ENCODE measurements at regions not wholly inside any gene's neighbourhood (a gene's known extent, or its start where the extent isn't known, plus 50 kb on each side); places are given as distances from the start of the nearest gene placed in this dataset.
"Not testable (repeated sequence)": the region's sequence is repeated elsewhere in the genome, so short reads cannot be mapped to it uniquely, and the experiment has no call there.

DNA sequence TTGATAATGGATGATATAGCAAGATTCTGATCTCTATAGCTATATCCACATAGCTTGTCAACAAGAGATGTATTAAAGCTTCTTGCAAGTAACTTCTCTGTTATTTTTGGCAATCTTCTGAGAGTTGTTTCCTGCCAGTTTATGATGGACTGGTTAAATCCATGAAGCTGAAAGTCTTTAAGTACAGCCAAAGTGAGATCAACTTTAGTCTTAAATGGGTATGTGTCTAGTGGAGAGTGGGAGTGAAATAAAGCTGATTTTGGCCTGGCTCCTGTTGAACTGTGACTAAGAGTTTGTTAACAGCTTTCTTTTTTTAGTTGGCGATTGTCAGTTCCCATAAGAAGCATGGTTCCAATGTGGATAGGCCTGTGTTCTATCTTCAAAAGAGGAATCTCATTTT is 350.9 kb upstream of the PCSK5 start:
- DNase-seq (ENCODE audit: low read depth) = no peak

DNA sequence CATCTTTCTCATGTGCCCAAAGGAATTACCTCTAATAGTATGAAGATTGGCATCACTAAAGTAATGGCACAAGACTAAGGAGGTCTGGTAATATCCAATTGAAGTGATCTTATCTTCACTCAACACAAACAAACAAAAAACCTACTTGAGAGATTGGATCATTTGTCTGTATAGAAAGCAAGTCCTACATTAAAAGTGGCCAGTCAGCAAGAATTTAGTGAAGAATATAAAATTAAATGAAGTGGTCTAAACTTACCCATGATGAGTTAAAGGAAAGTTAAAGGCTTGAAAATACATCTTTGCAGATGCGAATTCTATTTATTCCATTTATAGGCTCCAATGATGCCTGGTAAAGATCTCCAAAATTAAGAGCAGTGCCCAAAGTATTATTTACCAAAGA is 350.3 kb upstream of the PCSK5 start:
- DNase-seq (ENCODE audit: low read depth) = no peak

DNA sequence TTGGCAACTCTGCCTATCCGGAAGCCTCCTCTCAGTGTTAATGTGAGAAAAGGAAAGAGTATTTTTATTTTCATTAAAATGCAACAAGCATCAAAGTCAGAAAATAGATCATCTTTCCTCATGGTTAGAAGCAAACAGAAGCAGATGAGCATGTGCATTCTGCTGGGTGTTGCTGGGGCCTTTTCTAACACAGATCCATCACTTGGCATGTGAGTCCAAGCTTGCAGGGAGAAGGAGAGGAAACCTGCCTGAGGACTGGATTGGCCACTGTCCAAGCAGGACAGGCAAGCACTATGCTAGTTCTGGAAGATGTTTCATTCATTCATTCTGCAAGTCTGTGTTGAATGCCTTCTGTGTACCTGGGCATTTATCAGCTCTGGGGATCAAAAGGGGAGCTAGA is 348.7 kb upstream of the PCSK5 start:
- no peak for DNase-seq (ENCODE audit: low read depth)

DNA sequence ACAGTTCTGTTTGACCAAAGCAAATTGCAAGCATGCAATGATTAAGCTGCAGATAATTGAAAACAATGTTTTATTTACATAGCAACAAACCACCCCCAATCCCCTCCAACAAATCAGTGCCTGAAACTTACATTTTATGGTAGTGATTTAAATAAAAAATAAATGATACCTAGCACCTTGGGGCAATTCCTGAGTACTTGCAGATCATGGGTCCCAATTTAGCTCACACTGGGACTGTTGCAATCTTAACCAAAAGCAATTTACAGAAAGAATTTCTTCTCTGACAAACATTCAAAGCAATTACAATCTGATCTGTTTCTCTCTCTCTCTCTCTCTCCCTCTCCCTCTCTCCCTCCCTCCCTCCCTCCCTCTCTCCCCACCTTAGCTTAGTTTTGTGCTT is 345.7 kb upstream of the PCSK5 start:
- no peak for DNase-seq (ENCODE audit: low read depth)

DNA sequence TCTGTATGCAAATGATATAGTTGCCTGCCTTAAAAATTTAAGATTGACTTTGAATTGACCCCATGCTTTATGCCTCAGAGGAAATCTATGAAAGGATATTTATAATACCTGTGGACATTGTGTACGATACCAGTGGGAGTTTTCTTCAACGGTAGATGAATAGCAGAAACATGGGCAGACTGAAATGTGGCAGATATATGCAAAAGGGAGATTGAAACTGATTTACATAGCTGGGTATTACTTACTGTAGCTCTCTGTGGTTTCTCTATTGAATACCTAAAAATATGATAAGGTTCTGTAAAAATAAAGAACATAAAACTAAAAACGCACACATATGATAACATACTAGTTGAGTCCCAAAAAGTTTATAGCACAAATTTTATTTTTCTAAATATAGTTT is 345.2 kb upstream of the PCSK5 start:
- no peak for DNase-seq (ENCODE audit: low read depth)

DNA sequence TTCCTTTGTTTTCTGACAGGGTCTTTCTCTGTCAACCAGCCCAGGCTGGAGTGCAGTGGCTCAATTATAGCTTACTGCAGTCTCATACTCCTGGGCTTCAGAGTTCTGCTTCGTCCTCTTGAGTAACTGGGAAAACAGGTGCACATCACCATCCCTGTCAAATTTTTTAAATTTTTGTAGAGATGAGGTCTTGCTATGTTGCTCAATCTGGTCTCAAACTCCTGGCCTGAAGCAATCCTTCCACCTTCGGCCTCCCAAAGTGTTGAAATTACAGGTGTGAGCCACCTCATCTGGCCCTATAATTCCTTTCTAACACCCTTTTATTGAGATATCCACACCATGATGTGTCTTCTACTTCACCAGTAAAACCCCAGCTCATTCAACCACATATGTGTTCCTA is 341.6 kb upstream of the PCSK5 start:
- no peak for DNase-seq (ENCODE audit: low read depth)

DNA sequence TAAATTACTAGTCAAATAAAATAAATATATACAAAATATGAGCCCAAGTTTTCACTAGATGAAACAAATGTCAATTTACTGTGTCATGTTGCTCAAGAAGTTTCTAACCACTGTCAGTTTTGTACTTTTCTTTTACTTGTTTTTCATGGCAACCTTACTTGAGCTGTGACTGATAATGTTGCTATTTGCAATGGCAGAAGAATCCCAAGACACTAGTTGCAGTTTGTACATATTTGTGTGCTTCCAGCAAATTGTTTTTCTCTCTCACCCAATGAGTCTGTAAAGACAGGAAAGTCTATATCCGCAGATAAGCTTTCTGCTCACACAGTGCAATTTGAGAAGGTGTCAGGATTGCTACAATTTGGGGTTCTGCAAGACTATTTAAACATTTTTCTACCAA is 338.6 kb upstream of the PCSK5 start:
- DNase-seq (ENCODE audit: low read depth) = no peak

DNA sequence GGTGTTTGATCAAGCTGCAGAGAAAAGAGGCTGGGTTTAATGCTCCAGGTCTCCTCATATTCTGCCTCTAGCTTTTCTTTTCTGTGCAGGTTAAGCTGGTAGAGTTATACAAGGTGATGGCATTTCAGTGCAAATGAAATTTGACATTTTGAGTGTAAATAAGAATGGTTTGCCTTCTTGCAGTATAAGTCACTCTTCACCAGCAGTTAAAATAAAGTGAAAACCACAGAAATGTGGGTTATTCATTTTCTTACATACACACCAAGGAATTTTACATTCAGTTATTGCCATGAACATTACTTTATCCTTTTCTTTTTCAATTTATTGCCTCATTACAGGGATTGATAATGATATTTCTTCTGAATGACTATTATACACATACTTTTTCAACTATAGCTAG is 337.5 kb upstream of the PCSK5 start:
- DNase-seq (ENCODE audit: low read depth) = no peak

DNA sequence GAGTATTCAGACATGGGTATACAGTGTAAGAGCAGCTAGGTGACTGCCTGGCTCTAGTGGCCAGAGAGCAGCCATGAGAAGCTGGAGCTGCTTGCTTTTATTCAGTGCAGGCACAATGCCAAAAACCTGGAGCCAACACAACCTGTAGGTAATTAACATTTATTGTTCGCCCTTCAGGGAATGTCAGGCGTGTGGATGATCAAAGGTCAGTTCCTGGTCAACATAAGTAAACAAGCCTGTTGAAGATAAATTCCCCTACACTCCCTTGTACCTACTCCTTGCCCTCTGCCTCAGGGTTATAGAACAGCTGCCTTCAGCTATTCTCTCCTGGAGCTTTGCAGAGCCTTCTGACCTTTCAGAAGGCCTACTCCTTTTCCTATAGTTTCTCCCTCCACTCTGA is 323.7 kb upstream of the PCSK5 start:
- DNase-seq (ENCODE audit: low read depth) = not testable (repeated sequence)

DNA sequence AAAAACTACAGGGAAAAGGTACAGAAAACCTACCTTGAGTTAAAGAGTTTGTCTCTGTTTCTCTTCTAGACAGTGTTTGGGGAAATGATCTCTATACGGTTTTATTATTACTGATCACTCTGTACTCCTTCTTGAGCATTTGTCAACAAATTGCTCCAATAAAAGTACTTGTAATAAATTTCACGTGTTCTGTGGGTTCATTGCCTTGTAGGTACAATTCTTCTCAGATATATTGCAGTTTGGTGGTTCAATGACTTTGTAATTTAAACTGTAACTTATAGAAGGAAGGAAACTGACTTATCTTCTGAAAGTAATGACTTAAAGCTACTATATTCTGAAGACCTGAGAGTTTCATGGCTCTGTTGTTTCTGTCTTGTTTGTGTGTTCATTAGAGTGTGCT is 319.9 kb upstream of the PCSK5 start:
- no peak for DNase-seq (ENCODE audit: low read depth)

DNA sequence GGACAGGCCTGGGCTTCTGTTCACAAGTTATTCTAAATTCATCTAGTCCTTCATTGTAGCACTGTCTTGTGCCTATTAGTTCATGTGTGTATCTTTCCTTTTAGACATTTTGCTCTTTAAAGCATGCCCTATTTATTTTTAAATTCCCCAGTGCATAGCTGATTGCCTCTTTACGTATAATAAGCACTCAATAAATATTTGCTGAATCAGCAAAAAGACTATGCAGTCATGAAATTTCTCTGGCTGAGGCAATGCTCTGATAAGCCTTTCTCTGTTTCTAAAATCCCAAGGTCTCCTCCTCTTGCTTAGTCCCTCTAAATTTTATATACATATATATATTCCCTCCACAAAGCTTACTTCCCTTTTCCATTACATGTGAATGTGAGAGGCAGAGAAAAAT is 315.9 kb upstream of the PCSK5 start:
- no peak for DNase-seq (ENCODE audit: low read depth)

DNA sequence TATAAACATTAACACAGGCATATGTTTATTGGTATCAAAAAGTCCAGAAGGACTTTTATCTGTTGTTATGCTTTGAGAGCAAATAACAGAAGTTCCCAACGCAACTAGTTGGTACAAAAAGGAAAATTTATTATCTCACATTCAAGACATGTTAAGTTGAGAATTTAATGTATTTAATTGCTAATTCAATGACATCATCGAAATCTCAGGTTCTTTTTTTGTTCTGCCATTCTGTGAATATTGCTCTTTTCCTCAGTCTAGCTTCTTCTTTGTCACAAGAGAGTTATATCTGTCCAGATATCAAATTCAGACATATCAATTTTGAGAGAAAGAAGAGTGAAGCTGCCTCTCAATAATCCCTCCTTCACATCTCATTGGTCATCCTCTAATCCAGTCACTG is 307.6 kb upstream of the PCSK5 start:
- no peak for DNase-seq (ENCODE audit: low read depth)

DNA sequence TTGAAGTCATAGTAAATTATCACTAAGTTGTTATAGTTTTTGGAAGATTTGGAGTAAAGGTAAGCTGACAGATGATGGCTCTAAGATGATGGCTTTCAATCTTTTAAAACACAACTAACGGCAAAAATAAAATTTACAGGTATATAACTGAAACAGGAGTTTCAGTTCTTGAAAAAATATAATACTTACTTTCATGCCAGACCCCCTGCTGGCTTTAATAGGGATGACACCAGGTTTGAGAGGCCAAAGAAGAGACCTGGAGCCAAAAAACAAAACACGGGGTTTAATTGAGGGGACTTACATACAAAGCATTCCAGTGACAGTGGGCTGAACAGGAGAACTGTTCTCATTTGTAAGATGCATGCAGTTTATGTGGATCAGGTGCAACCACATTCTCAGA is 301.7 kb upstream of the PCSK5 start:
- no peak for DNase-seq (ENCODE audit: low read depth)

DNA sequence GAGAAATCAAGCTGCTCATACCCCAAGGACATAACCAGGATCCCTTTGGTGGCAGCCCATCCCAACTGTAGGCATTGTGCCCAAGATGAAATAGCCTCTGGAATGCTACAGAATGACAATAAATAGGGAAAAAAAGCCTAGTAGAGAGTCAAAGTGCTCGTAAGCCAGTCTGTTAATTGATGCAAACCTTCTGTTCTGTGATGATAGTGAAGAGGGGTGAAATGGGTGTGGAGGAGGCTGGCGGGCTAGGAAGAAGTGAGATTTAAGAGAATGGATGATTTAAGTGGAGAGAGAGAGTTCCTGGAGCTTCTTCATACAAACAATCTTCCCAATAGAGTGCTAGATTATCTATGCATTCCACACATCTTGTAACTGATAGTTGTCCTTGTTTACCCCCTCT is 301.0 kb upstream of the PCSK5 start:
- DNase-seq (ENCODE audit: low read depth) = no peak

DNA sequence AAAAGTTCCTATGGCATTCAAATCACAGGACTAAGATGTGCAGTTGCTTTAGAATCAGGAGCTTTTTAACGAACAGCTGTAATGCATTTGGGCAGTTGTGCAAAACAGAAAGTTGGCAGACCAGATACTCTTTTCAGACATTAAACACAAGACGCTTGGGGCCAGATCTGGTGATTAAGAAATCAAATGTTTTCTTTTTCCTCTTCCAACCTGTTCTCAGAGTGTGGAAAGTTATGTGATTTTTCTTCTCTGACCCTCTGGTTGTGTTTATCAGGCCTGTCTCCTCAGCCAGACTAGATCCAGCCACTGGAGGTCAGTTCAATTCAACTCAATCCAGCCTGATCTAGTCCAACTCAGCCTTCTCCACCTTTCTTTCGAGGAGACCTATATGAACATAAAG is 298.5 kb upstream of the PCSK5 start:
- no peak for DNase-seq (ENCODE audit: low read depth)

DNA sequence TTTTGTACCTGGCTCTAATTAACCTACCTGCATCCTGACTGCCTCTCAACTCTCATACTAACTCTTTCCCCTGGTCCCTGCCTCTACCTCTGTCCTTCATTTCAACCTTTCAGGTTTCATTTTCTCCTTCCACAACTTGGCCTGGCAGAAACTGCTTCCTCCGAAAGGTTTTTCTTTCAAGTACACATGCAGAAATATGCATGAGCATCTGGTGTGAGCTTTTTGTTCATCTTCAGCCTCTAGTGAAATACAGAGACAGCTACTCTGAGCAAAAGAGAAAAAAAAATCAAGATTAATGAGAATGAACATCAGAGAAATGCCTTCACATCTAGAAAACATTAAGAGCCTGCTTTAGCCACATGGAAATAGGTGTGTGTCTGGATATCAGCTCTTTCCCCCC is 297.9 kb upstream of the PCSK5 start:
- no peak for DNase-seq (ENCODE audit: low read depth)

DNA sequence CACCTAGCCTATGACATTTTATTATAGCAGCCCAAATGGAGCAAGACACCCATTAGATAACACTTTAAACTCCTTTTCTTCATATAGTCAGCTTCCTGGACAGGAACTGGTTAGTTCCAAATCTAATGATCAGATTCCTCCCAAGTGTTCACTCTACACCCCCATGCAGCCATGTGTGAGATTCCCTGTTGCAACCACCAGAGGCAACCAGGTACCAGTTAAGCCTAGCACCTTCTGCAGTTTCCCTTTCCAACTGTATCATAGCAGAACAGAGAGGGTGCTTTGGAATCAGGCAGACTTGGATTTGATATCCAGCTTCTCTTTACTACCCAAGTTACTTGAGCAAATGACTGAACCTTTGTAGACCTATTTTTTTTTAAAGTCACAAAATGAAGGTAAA is 296.6 kb upstream of the PCSK5 start:
- no peak for DNase-seq (ENCODE audit: low read depth)

DNA sequence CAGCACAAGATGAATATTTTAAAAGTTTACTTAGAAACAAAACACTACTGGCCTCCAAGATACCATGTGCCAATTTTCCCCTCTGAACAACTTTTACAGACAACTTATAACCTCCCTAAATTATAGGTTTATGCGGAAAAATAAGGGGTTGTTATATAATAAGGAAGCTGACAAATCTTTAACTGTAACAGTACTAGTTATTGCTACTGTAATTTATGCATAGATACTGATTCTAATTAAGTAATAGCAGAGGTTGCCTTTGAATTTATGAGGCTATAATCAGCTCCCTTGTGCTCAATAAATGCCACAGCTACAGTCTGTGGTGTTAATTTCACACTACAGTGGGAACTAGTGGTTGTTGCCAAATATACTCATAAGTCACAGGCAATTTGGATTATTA is 291.3 kb upstream of the PCSK5 start:
- DNase-seq (ENCODE audit: low read depth) = no peak

DNA sequence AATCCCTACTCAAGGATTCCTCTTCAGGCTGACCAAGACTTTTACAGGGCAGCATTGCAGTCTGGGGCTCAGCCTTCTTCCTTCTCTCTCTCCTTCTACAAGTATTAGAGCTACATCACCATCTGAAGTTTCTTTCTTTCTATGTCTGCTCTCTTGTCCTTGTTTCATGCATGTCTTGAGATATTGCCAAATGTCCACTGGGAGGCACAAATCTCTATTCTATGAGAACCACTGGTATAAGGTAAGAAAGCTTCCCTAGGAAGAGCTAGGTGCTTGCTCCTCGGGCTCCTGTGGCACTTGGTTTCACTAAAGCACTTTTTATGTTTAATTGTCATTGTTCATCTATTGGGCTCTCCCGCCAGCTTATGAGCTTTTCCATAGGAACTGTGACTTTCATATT is 289.2 kb upstream of the PCSK5 start:
- DNase-seq (ENCODE audit: low read depth) = peak; percentile 7

DNA sequence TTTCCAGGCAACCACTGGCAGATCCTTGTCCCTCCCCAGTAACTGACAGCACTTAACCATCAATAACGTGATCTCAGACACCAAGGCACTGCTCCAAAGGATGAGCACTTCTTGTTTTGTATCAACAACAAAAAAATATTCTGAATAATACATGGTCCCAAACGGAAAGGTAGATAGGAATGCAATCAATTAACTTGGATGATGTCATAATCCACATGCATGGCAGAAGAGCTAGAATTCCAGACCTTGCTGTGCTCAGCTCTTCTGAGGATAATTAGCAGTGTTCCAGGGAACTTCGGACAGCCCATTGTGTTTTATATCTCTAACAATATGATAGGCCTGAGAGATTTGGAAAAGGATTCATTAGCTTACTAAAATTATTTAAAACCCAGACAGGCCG is 288.4 kb upstream of the PCSK5 start:
- DNase-seq (ENCODE audit: low read depth) = no peak

DNA sequence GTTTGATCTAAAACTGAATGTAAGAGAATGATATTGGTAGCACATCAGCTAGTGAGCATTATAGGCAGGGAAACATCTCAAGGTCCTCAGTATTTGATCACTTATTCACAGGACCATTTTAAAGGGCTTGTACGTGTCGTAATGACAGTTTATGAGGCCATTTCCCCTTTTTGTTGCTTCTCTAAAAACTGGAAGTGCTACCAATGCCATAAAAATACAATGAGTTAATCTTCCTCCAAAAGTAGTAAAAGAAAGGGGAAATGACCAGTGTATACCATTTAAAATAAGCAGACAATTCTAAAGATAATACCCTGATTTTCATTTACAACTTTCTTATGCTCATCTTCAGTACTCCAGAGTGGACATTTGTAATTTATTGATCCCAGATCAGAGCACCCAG is 285.8 kb upstream of the PCSK5 start:
- DNase-seq (ENCODE audit: low read depth) = no peak

DNA sequence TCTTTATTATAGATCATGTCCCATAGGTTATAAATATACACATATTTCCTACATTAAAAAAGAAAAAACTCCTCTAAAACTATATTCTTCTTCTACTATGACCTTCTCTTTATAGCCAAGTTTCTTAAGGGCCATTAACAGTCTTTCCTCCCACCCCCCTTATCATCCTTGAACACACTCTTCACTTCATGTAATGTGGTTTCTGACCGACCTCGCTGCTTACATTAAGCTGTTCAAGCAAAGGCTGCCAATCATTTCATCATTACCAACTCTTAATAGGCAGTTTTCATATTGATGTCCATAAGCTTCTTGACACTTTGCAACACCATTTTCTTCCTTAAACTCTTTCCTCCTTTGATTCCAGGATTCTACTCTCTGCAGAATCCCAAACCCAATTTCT is 283.0 kb upstream of the PCSK5 start:
- no peak for DNase-seq (ENCODE audit: low read depth)

DNA sequence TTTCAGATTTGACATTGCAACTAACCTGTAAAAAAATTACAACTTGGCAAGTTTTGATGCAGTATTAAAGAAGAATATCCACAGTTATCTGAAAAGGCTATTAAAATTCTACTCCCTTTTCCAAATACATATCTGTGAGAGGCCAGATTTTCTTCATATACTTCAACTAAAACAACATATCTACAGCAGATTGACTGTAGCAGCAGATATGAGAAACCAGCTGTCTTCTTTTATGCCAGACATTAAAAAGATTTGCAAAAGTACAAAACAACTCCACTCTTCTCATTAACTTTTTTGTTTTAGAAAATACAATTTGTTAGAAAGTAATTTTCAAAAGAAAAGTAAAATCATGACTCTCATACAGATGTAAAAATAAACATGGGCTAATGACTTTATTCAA is 281.1 kb upstream of the PCSK5 start:
- DNase-seq (ENCODE audit: low read depth) = no peak

DNA sequence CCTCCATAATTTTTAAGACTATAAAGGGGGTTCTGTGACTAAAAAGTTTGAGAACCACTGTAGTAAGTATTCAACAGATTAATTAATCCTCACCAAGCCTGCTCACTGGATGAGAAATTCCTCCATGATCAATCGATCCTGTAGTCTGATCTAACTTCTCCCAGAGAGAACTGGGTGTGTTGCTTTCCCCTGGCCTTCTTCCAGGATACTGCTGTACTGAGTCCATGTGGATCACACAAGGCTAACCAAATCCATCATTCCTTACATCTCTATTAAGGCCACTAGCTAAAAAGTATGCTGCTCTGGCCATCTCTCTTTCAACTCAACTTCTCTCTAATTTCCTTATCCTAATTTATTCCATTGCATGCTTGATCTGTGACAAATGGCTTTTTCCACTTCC is 280.2 kb upstream of the PCSK5 start:
- no peak for DNase-seq (ENCODE audit: low read depth)

DNA sequence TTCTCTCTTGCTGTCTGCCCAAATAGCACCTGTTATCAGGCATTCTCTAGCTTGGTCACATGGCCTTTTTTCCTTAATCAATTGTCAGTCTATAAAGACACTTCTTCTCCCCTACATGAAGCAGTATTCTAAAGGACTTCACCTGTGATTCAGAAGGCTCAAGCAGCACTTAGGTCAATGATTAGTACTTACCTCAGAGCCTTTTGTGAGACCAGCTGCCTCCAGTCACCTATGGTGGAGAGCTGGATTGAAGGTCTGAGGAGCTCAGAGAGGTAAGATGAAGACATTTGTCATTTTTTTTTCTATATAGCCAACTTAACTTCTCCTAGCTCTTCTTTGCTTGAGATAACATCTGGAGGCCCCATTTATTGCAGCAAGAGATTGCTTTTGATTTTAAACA is 278.3 kb upstream of the PCSK5 start:
- DNase-seq (ENCODE audit: low read depth) = no peak

Measured in HT1080 (cell line).